Endothelial cell of umbilical vein (primary cell): ENCODE measurements at regions not wholly inside any gene's neighbourhood (a gene's known extent, or its start where the extent isn't known, plus 50 kb on each side); places are given as distances from the start of the nearest gene placed in this dataset.

Experiments used
- BruUV-seq: library from RNA; stranded (reverse); fragments of 400-500 nt; replicated peaks from 2 replicates; lab custom pipeline; 2021; lab: Mats Ljungman, UMichigan
- CTCF ChIA-PET: fragments of 300-600, 350-600 bp; sonication (Branson Sonifier 250); formaldehyde crosslinking; loops from one replicate; lab custom pipeline; 2021; ENCODE audit warnings: antibody characterized with exemption, inconsistent platforms; lab: Charles Lee
- POLR2A ChIA-PET: fragments of 300-600, 350-600 bp; sonication (Branson Sonifier 250); formaldehyde crosslinking; loops from one replicate; lab custom pipeline; 2021; ENCODE audit warnings: antibody characterized with exemption, inconsistent platforms; lab: Charles Lee
- DNase-seq: peaks from one replicate; pipeline ENCODE4 v3.0.0-alpha.2; 2011; ENCODE audit warnings: low read depth, low spot score
- FAIRE-seq: peaks from 2 replicates; lab custom pipeline; 2011; peaks lifted over from hg19 to GRCh38; lab: Jason Lieb, UNC
- H2AFZ ChIP-seq: 2 replicates; pipeline ENCODE4 v1.6.0; 2012; ENCODE audit warnings: low read depth, low read length, control low read depth, inconsistent platforms
- H3K27ac ChIP-seq: 2 replicates; pipeline ENCODE4 v1.5.1; 2011; ENCODE audit warnings: low read depth, mild to moderate bottlenecking, control low read depth, low read length, moderate library complexity; ENCODE audit not compliant: insufficient read depth
- H3K27me3 ChIP-seq, 2 experiments: 2 replicates each; pipeline versions ENCODE4 v1.6.0 to v1.6.1; 2011; ENCODE audit warnings: low read length in 2 of 2, mixed read lengths in 1 of 2; ENCODE audit not compliant: control insufficient read depth in 2 of 2, insufficient read depth in 2 of 2
- H3K36me3 ChIP-seq, 2 experiments: 2 replicates in 1 of 2; 3 replicates in 1 of 2; pipeline ENCODE4 v1.5.1; 2011; ENCODE audit warnings: low read length in 2 of 2, mild to moderate bottlenecking in 1 of 2, moderate library complexity in 1 of 2; ENCODE audit not compliant: control insufficient read depth in 2 of 2, insufficient read depth in 2 of 2; ENCODE audit errors: extremely low read depth in 1 of 2
- H3K4me1 ChIP-seq: 3 replicates; pipeline ENCODE4 v1.5.1; 2011; ENCODE audit warnings: mild to moderate bottlenecking, low read length; ENCODE audit not compliant: control insufficient read depth, insufficient read depth; ENCODE audit errors: extremely low read depth
- H3K4me2 ChIP-seq: 2 replicates; pipeline ENCODE4 v1.6.1; 2011; ENCODE audit warnings: low read length, control low read depth, mixed read lengths; ENCODE audit not compliant: insufficient read depth
- H3K4me3 ChIP-seq, 3 experiments: fragments of 200-600 bp in 1 of 3; sonication (generic), shearing (Covaris generic) in 1 of 3; replicated peaks in 1 of 3; 2 replicates each; pipeline ENCODE4 v1.5.1; 2011 to 2016; ENCODE audit warnings: control low read depth in 3 of 3, low read length in 3 of 3, mild to moderate bottlenecking in 2 of 3, inconsistent platforms in 1 of 3, low read depth in 1 of 3, moderate library complexity in 1 of 3; ENCODE audit not compliant: insufficient read depth in 1 of 3
- H3K79me2 ChIP-seq: 2 replicates; pipeline ENCODE4 v1.6.0; 2012; ENCODE audit warnings: low read length, inconsistent platforms; ENCODE audit not compliant: control insufficient read depth, insufficient read depth
- H3K9ac ChIP-seq: replicated peaks from 2 replicates; pipeline ENCODE3; 2011; ENCODE audit warnings: low read length, control low read depth; ENCODE audit not compliant: insufficient read depth; ENCODE audit errors: extremely low read depth
- H3K9me1 ChIP-seq: replicated peaks from 3 replicates; pipeline ENCODE4 v1.6.0; 2011; ENCODE audit warnings: mild to moderate bottlenecking, low read length; ENCODE audit not compliant: control insufficient read depth, insufficient read depth; ENCODE audit errors: extremely low read depth
- H3K9me3 ChIP-seq: replicated peaks from 2 replicates; pipeline ENCODE4 v1.5.1; 2012; ENCODE audit warnings: low read length, inconsistent platforms; ENCODE audit not compliant: control insufficient read depth, insufficient read depth
- H4K20me1 ChIP-seq: replicated peaks from 2 replicates; pipeline ENCODE3; 2011; ENCODE audit warnings: mild to moderate bottlenecking, low read length; ENCODE audit not compliant: control insufficient read depth, insufficient read depth; ENCODE audit errors: extremely low read depth
- EZH2 ChIP-seq: IDR thresholded peaks from 2 replicates; pipeline ENCODE4 v1.6.1; 2012; ENCODE audit warnings: borderline replicate concordance, low read depth, mild to moderate bottlenecking, moderate library complexity, low read length, inconsistent platforms; ENCODE audit not compliant: severe bottlenecking
- FOS ChIP-seq: IDR thresholded peaks from 2 replicates; pipeline ENCODE4 v1.6.1; 2011; ENCODE audit warnings: mild to moderate bottlenecking, low read length, moderate library complexity, borderline replicate concordance; ENCODE audit not compliant: insufficient read depth
- GATA2 ChIP-seq: IDR thresholded peaks from 2 replicates; pipeline ENCODE4 v1.7.0; 2011; ENCODE audit warnings: low read depth, mild to moderate bottlenecking, moderate library complexity, mixed read lengths, low read length; ENCODE audit not compliant: insufficient read length, insufficient read depth
- JUN ChIP-seq: IDR thresholded peaks from 2 replicates; pipeline ENCODE4 v1.6.1; 2011; ENCODE audit warnings: borderline replicate concordance, low read depth; ENCODE audit not compliant: insufficient read length, insufficient read depth
- MYC ChIP-seq: IDR thresholded peaks from one replicate; pipeline ENCODE4 v1.6.1; 2011; ENCODE audit warnings: mild to moderate bottlenecking, low read depth, low read length
- POLR2A ChIP-seq: IDR thresholded peaks from 2 replicates; pipeline ENCODE4 v1.6.1; 2012; ENCODE audit warnings: low read depth, mild to moderate bottlenecking, control low read depth, low read length
- POLR2AphosphoS5 ChIP-seq: IDR thresholded peaks from 2 replicates; pipeline ENCODE4 v1.6.1; 2012; ENCODE audit warnings: low read depth, mild to moderate bottlenecking, control low read depth, low read length, moderate library complexity; ENCODE audit not compliant: insufficient read depth
- dilution Hi-C: fragments of 300-500 bp; cut with MboI; formaldehyde crosslinking; loops from one replicate; pipeline ENCODE4 v1.15.0; 2019; ENCODE audit warnings: low sequenced_read_pairs; ENCODE audit not compliant: extremely low pct_ligation_motif_present
- intact Hi-C: fragments of 100-400 bp; cut with micrococcal nuclease; formaldehyde crosslinking; loops from one replicate; pipeline ENCODE4 v1.10.0; 2022
- TF ChIP-seq, protein P1 (sequence below), 2 donors: IDR thresholded peaks; 1 replicate in 1 of 2; 2 replicates in 1 of 2; pipeline ENCODE4 v1.5.1; 2011; ENCODE audit warnings: low read length in 2 of 2, mild to moderate bottlenecking in 2 of 2, moderate library complexity in 2 of 2, control low read depth in 1 of 2, inconsistent platforms in 1 of 2, low read depth in 1 of 2; ENCODE audit not compliant: insufficient read depth in 1 of 2; ENCODE audit errors: extremely low read depth in 1 of 2
- TF ChIP-seq, protein P2 (sequence below): IDR thresholded peaks from 2 replicates; pipeline ENCODE4 v1.6.1; 2011; ENCODE audit not compliant: insufficient read depth, insufficient read length

DNA sequence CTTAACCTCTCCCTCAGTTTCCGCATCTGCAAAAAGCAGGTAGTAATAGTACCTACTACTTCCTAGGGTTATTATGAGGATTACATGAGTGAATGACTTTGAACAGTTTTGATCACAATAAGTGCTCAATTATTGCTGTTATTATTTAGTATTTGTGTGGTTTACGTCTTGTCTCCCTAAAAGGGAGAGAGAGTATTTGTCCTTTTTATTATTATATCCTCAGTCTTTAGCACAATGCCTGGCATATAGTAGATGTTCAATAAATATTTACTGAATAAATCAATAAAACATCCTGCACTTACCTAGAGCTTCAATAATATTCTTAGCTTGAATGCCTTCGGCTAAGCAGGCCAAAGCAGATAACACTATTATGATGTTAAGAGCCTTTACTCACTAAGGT, 160.0 kb downstream of the TANC2 start:
- Histone ChIP-seq H3K36me3 (no peaks in the 10 kb centered on the region), H3K4me1 (no peaks in the 10 kb centered on the region), H3K9ac (no peak overlapping the region), H3K9me1 (no peaks in the 10 kb centered on the region), H3K27ac (no peak overlapping the region), H3K4me3 (no peak overlapping the region), H3K27me3 (no peaks in the 10 kb centered on the region), H3K9me3 (no peaks in the 10 kb centered on the region), H3K4me2 (no peak overlapping the region), H4K20me1 (no peaks in the 10 kb centered on the region), H3K79me2 (no peaks in the 10 kb centered on the region), H2AFZ (no peak overlapping the region)
- FAIRE-seq = no peak
- BruUV-seq = no TSS peak
- CTCF ChIA-PET = interaction anchor here (0.7 kb wide), 1 partner anchor 15 kb away, joined by 3 read pairs; no protein-coding TSS in a partner anchor
- dilution Hi-C loops = no loop called here
- DNase-seq = no peak
- POLR2A ChIA-PET = no interaction called here
- intact Hi-C loops = no loop called here
- TF ChIP-seq POLR2A (no peak), GATA2 (no peak), FOS (no peak), EZH2 (no peak), JUN (no peak), POLR2AphosphoS5 (no peak), MYC (no peak)
- TF ChIP-seq, protein P1, sequence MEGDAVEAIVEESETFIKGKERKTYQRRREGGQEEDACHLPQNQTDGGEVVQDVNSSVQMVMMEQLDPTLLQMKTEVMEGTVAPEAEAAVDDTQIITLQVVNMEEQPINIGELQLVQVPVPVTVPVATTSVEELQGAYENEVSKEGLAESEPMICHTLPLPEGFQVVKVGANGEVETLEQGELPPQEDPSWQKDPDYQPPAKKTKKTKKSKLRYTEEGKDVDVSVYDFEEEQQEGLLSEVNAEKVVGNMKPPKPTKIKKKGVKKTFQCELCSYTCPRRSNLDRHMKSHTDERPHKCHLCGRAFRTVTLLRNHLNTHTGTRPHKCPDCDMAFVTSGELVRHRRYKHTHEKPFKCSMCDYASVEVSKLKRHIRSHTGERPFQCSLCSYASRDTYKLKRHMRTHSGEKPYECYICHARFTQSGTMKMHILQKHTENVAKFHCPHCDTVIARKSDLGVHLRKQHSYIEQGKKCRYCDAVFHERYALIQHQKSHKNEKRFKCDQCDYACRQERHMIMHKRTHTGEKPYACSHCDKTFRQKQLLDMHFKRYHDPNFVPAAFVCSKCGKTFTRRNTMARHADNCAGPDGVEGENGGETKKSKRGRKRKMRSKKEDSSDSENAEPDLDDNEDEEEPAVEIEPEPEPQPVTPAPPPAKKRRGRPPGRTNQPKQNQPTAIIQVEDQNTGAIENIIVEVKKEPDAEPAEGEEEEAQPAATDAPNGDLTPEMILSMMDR (IDR thresholded peaks at IDR 0.05; ENCODE audit: extremely low read depth in 1 of 2, insufficient read depth in 1 of 2, low read depth in 1 of 2, low read length in 2 of 2) = no peak
- TF ChIP-seq, protein P2, sequence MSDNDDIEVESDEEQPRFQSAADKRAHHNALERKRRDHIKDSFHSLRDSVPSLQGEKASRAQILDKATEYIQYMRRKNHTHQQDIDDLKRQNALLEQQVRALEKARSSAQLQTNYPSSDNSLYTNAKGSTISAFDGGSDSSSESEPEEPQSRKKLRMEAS = no peak
